Neuronal stem cell (in vitro differentiated cells): ENCODE measurements at regions not wholly inside any gene's neighbourhood (a gene's known extent, or its start where the extent isn't known, plus 50 kb on each side); places are given as distances from the start of the nearest gene placed in this dataset.

Experiments
- DNase-seq: peaks from one replicate; pipeline ENCODE4 v3.0.0-alpha.2; 2013; ENCODE audit warnings: low spot score
- H2AFZ ChIP-seq: one replicate; pipeline ENCODE4 v1.6.1; 2013; ENCODE audit warnings: mild to moderate bottlenecking, low read length, inconsistent platforms
- H2AK5ac ChIP-seq: 2 replicates; pipeline ENCODE4 v1.6.1; 2013; ENCODE audit warnings: low read depth, mild to moderate bottlenecking, inconsistent platforms, low read length, moderate library complexity, mixed read lengths
- H2BK120ac ChIP-seq: 2 replicates; pipeline ENCODE4 v1.6.1; 2013; ENCODE audit warnings: low read depth, mild to moderate bottlenecking, inconsistent platforms, low read length, moderate library complexity, mixed read lengths
- H2BK12ac ChIP-seq: one replicate; pipeline ENCODE4 v1.6.1; 2013; ENCODE audit warnings: low read length, inconsistent platforms
- H2BK15ac ChIP-seq: 2 replicates; pipeline ENCODE4 v1.6.1; 2013; ENCODE audit warnings: mild to moderate bottlenecking, low read length, inconsistent platforms, mixed read lengths
- H2BK5ac ChIP-seq: one replicate; pipeline ENCODE4 v1.6.1; 2013; ENCODE audit warnings: inconsistent platforms, mild to moderate bottlenecking, low read length, moderate library complexity
- H3K14ac ChIP-seq: one replicate; pipeline ENCODE4 v1.6.1; 2013; ENCODE audit warnings: low read length, inconsistent platforms
- H3K18ac ChIP-seq: 2 replicates; pipeline ENCODE4 v1.6.1; 2013; ENCODE audit warnings: low read length, inconsistent platforms
- H3K23ac ChIP-seq: 2 replicates; pipeline ENCODE4 v1.6.1; 2013; ENCODE audit warnings: low read depth, mild to moderate bottlenecking, mixed read lengths, low read length, inconsistent platforms; ENCODE audit not compliant: poor library complexity
- H3K27ac ChIP-seq: replicated peaks from 3 replicates; pipeline ENCODE4 v1.5.1; 2013; ENCODE audit warnings: low read length, inconsistent platforms
- H3K27me3 ChIP-seq, 3 experiments: 2 replicates each; pipeline ENCODE4 v1.6.1; 2013; ENCODE audit warnings: low read length in 3 of 3, mild to moderate bottlenecking in 2 of 3, inconsistent platforms in 1 of 3, low read depth in 1 of 3, mixed read lengths in 1 of 3, moderate library complexity in 1 of 3; ENCODE audit not compliant: control insufficient read depth in 3 of 3, insufficient read depth in 3 of 3
- H3K36me3 ChIP-seq, 2 donors: replicated peaks in 1 of 2; 2 replicates each; pipeline ENCODE4 v1.6.1; 2013; ENCODE audit warnings: low read length in 2 of 2; ENCODE audit not compliant: control insufficient read depth in 2 of 2, insufficient read depth in 2 of 2
- H3K4ac ChIP-seq: 2 replicates; pipeline ENCODE4 v1.6.1; 2013; ENCODE audit warnings: inconsistent platforms, mild to moderate bottlenecking, low read length, moderate library complexity
- H3K4me1 ChIP-seq, 2 donors: 1 replicate in 1 of 2; 2 replicates in 1 of 2; pipeline ENCODE4 v1.6.1; 2013; ENCODE audit warnings: low read length in 2 of 2, low read depth in 1 of 2; ENCODE audit not compliant: control insufficient read depth in 2 of 2, insufficient read depth in 1 of 2
- H3K4me2 ChIP-seq: one replicate; pipeline ENCODE4 v1.6.1; 2013; ENCODE audit warnings: mild to moderate bottlenecking, low read length, inconsistent platforms; ENCODE audit not compliant: insufficient read depth, poor library complexity, severe bottlenecking
- H3K4me3 ChIP-seq, 2 donors: 2 replicates each; pipeline ENCODE4 v1.5.1; 2013; ENCODE audit warnings: low read length in 2 of 2, mild to moderate bottlenecking in 2 of 2, inconsistent platforms in 1 of 2, moderate library complexity in 1 of 2
- H3K79me1 ChIP-seq: one replicate; pipeline ENCODE4 v1.6.1; 2013; ENCODE audit warnings: low read depth, mild to moderate bottlenecking, inconsistent platforms, low read length, moderate library complexity
- H3K9ac ChIP-seq: one replicate; pipeline ENCODE4 v1.6.1; 2013; ENCODE audit warnings: mild to moderate bottlenecking, low read depth, low read length, inconsistent platforms; ENCODE audit not compliant: poor library complexity
- H3K9me3 ChIP-seq, 2 donors: replicated peaks in 1 of 2; 2 replicates each; pipeline versions ENCODE3 to v1.6.1; 2013; ENCODE audit warnings: low read length in 2 of 2, mild to moderate bottlenecking in 2 of 2, inconsistent platforms in 1 of 2, low read depth in 1 of 2, mixed read lengths in 1 of 2, moderate library complexity in 1 of 2; ENCODE audit not compliant: control insufficient read depth in 2 of 2, insufficient read depth in 1 of 2
- H4K8ac ChIP-seq: one replicate; pipeline ENCODE4 v1.6.1; 2013; ENCODE audit warnings: low read depth, mild to moderate bottlenecking, inconsistent platforms, low read length, moderate library complexity
- H4K91ac ChIP-seq: one replicate; pipeline ENCODE4 v1.6.1; 2013; ENCODE audit warnings: low read length, low read depth, mild to moderate bottlenecking, inconsistent platforms; ENCODE audit not compliant: poor library complexity
- WGBS, 2 donors: extraction: QIAGEN DNeasy Blood & Tissue Kit; methylation state at CpG; one replicate each; pipeline ENCODE4 v1.1.7; 2013; ENCODE audit warnings: missing lambda C conversion rate in 2 of 2, mixed read lengths in 1 of 2; ENCODE audit not compliant: insufficient read length in 2 of 2, insufficient replicate concordance in 1 of 2; ENCODE audit errors: extremely low coverage in 2 of 2; 5-methylcytosine and 5-hydroxymethylcytosine counted together

- H2AFZ ChIP-seq, result no peak overlapping the region
- peak overlapping the region; percentile 36 for H3K27ac ChIP-seq
- no peak overlapping the region for H3K4ac ChIP-seq
- no peaks in the 10 kb centered on the region for H3K36me3 ChIP-seq
- no peaks in the 10 kb centered on the region for H3K79me1 ChIP-seq
- H2BK12ac ChIP-seq, result no peak overlapping the region
- H3K4me2 ChIP-seq, result no peak overlapping the region
- no CpG with 5 or more reads among the region's 5 CpGs for WGBS, 2 donors
- H2BK15ac ChIP-seq, result peak overlapping the region; percentile 34
- peak overlapping the region; percentile 85 for H3K18ac ChIP-seq
- peak overlapping the region; percentile 95 for H2AK5ac ChIP-seq
- DNase-seq, result no peak
- H4K8ac ChIP-seq, result no peak overlapping the region
- peaks cover 0 to 22% (median 0%) of the 10 kb centered on the region in 3 experiments for H3K27me3 ChIP-seq
- H3K23ac ChIP-seq, result no peak overlapping the region
- no peak overlapping the region for H3K4me3 ChIP-seq
- H3K14ac ChIP-seq, result no peak overlapping the region
- no peak overlapping the region for H4K91ac ChIP-seq
- no peak overlapping the region for H2BK120ac ChIP-seq
- H3K9ac ChIP-seq, result peak overlapping the region; percentile 32
- peak overlapping the region; percentile 2 for H2BK5ac ChIP-seq
- peaks cover 5 to 10% of the 10 kb centered on the region in 2 donors for H3K4me1 ChIP-seq
- no peaks in the 10 kb centered on the region for H3K9me3 ChIP-seq
These were observed 420.1 kb upstream of the SULF2 start for GRCh38 chr20:48205281-48205782.

GRCh38 chr20:48204499-48204898 lies 419.2 kb upstream of the SULF2 start:
- WGBS, 2 donors, result no CpG with 5 or more reads among the region's 9 CpGs
- Histone ChIP-seq H2BK5ac (peak overlapping the region; percentile 2), H3K9me3 (no peaks in the 10 kb centered on the region), H3K27ac (no peak overlapping the region), H3K14ac (no peak overlapping the region), H3K79me1 (no peaks in the 10 kb centered on the region), H3K4ac (no peak overlapping the region), H3K23ac (no peak overlapping the region), H3K36me3 (no peaks in the 10 kb centered on the region), H2BK15ac (peak overlapping the region; percentile 34), H2BK120ac (no peak overlapping the region), H2AK5ac (peak overlapping the region; percentile 95), H3K27me3 (peaks cover 0 to 22% (median 0%) of the 10 kb centered on the region in 3 experiments), H4K8ac (no peak overlapping the region), H4K91ac (no peak overlapping the region), H2BK12ac (peak overlapping the region; percentile 86), H2AFZ (no peak overlapping the region), H3K18ac (peak overlapping the region; percentile 56), H3K4me1 (peaks cover 4 to 10% of the 10 kb centered on the region in 2 donors), H3K4me2 (no peak overlapping the region), H3K4me3 (no peak overlapping the region), H3K9ac (no peak overlapping the region)
- DNase-seq, result no peak

- Histone ChIP-seq H3K4me3 (no peak overlapping the region), H2AK5ac (no peak overlapping the region), H3K9me3 (no peaks in the 10 kb centered on the region), H2BK120ac (no peak overlapping the region), H2BK15ac (no peak overlapping the region), H2BK12ac (no peak overlapping the region), H3K27me3 (peaks cover 0 to 22% (median 0%) of the 10 kb centered on the region in 3 experiments), H3K27ac (no peak overlapping the region), H4K91ac (no peak overlapping the region), H3K14ac (no peak overlapping the region), H3K4ac (no peak overlapping the region), H3K4me2 (no peak overlapping the region), H3K79me1 (no peaks in the 10 kb centered on the region), H2AFZ (no peak overlapping the region), H3K18ac (no peak overlapping the region), H3K23ac (no peak overlapping the region), H3K4me1 (peaks cover 2 to 10% of the 10 kb centered on the region in 2 donors), H2BK5ac (no peak overlapping the region), H4K8ac (no peak overlapping the region), H3K36me3 (no peaks in the 10 kb centered on the region), H3K9ac (no peak overlapping the region)
- WGBS, 2 donors, result no CpG with 5 or more reads among the region's 6 CpGs
- DNase-seq, result no peak
These were observed 418.0 kb upstream of the SULF2 start for GRCh38 chr20:48203252-48203651.

GRCh38 chr20:48202334-48203113 lies 417.2 kb upstream of the SULF2 start:
- no peak overlapping the region for H3K27ac ChIP-seq

More at GRCh38 chr20:48202334-48203113, 417.2 kb upstream of the SULF2 start:
- no peak overlapping the region for H2BK120ac ChIP-seq
- H3K27me3 ChIP-seq, result peaks cover 0 to 22% (median 0%) of the 10 kb centered on the region in 3 experiments
- H3K9ac ChIP-seq, result no peak overlapping the region
- no peak for DNase-seq
- no peak overlapping the region for H2BK12ac ChIP-seq
- H3K23ac ChIP-seq, result no peak overlapping the region
- no peaks in the 10 kb centered on the region for H3K79me1 ChIP-seq
- H2AFZ ChIP-seq, result no peak overlapping the region
- peak overlapping the region; percentile 5 for H2BK5ac ChIP-seq
- H3K36me3 ChIP-seq, result no peaks in the 10 kb centered on the region
- no peak overlapping the region for H2BK15ac ChIP-seq
- H2AK5ac ChIP-seq, result no peak overlapping the region
- H3K4ac ChIP-seq, result no peak overlapping the region
- no peak overlapping the region for H3K4me2 ChIP-seq
- H3K4me1 ChIP-seq, result peaks cover 2 to 10% of the 10 kb centered on the region in 2 donors
- H3K18ac ChIP-seq, result peak overlapping the region; percentile 7
- H3K4me3 ChIP-seq, result no peak overlapping the region
- WGBS, 2 donors, result no CpG with 5 or more reads among the region's 19 CpGs
- H4K8ac ChIP-seq, result no peak overlapping the region
- no peak overlapping the region for H3K14ac ChIP-seq
- no peak overlapping the region for H4K91ac ChIP-seq
- no peaks in the 10 kb centered on the region for H3K9me3 ChIP-seq
